ENCODE measurements at regions not wholly inside any gene's neighbourhood (a gene's known extent, or its start where the extent isn't known, plus 50 kb on each side); places are given as distances from the start of the nearest gene placed in this dataset.

GRCh38 chr3:147813256-147813655, 404.1 kb downstream of the ZIC1 start:
- TF ChIP-seq, protein P1, sequence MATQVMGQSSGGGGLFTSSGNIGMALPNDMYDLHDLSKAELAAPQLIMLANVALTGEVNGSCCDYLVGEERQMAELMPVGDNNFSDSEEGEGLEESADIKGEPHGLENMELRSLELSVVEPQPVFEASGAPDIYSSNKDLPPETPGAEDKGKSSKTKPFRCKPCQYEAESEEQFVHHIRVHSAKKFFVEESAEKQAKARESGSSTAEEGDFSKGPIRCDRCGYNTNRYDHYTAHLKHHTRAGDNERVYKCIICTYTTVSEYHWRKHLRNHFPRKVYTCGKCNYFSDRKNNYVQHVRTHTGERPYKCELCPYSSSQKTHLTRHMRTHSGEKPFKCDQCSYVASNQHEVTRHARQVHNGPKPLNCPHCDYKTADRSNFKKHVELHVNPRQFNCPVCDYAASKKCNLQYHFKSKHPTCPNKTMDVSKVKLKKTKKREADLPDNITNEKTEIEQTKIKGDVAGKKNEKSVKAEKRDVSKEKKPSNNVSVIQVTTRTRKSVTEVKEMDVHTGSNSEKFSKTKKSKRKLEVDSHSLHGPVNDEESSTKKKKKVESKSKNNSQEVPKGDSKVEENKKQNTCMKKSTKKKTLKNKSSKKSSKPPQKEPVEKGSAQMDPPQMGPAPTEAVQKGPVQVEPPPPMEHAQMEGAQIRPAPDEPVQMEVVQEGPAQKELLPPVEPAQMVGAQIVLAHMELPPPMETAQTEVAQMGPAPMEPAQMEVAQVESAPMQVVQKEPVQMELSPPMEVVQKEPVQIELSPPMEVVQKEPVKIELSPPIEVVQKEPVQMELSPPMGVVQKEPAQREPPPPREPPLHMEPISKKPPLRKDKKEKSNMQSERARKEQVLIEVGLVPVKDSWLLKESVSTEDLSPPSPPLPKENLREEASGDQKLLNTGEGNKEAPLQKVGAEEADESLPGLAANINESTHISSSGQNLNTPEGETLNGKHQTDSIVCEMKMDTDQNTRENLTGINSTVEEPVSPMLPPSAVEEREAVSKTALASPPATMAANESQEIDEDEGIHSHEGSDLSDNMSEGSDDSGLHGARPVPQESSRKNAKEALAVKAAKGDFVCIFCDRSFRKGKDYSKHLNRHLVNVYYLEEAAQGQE (IDR thresholded peaks at IDR 0.05; ENCODE audit: unreplicated experiment) = no peak
- TF ChIP-seq, protein P2, sequence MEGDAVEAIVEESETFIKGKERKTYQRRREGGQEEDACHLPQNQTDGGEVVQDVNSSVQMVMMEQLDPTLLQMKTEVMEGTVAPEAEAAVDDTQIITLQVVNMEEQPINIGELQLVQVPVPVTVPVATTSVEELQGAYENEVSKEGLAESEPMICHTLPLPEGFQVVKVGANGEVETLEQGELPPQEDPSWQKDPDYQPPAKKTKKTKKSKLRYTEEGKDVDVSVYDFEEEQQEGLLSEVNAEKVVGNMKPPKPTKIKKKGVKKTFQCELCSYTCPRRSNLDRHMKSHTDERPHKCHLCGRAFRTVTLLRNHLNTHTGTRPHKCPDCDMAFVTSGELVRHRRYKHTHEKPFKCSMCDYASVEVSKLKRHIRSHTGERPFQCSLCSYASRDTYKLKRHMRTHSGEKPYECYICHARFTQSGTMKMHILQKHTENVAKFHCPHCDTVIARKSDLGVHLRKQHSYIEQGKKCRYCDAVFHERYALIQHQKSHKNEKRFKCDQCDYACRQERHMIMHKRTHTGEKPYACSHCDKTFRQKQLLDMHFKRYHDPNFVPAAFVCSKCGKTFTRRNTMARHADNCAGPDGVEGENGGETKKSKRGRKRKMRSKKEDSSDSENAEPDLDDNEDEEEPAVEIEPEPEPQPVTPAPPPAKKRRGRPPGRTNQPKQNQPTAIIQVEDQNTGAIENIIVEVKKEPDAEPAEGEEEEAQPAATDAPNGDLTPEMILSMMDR (conservative IDR thresholded peaks at IDR 0.05; ENCODE audit: low read depth in 2 of 2) = no peak

Data from GM23338 (cell line).